ENCODE measurements at regions not wholly inside any gene's neighbourhood (a gene's known extent, or its start where the extent isn't known, plus 50 kb on each side); places are given as distances from the start of the nearest gene placed in this dataset.

- no peak for TF ChIP-seq CTCF (IDR thresholded peaks at IDR 0.05)
- TF ChIP-seq POLR2A (IDR thresholded peaks at IDR 0.05): no peak
- TF ChIP-seq POLR2AphosphoS5 (IDR thresholded peaks at IDR 0.05): no peak
Measured at GRCh38 chr10:131580674-131581073, 269.2 kb upstream of the TCERG1L start.

Data from suprapubic skin (tissue), 4 donors.